Endothelial cell of umbilical vein (primary cell): ENCODE measurements at regions not wholly inside any gene's neighbourhood (a gene's known extent, or its start where the extent isn't known, plus 50 kb on each side); places are given as distances from the start of the nearest gene placed in this dataset.

Source experiments
- JUN ChIP-seq: IDR thresholded peaks from 2 replicates; pipeline ENCODE4 v1.6.1; 2011; ENCODE audit warnings: borderline replicate concordance, low read depth; ENCODE audit not compliant: insufficient read length, insufficient read depth
- TF ChIP-seq, protein P1 (sequence below), 2 donors: IDR thresholded peaks; 1 replicate in 1 of 2; 2 replicates in 1 of 2; pipeline ENCODE4 v1.5.1; 2011; ENCODE audit warnings: low read length in 2 of 2, mild to moderate bottlenecking in 2 of 2, moderate library complexity in 2 of 2, control low read depth in 1 of 2, inconsistent platforms in 1 of 2, low read depth in 1 of 2; ENCODE audit not compliant: insufficient read depth in 1 of 2; ENCODE audit errors: extremely low read depth in 1 of 2

DNA sequence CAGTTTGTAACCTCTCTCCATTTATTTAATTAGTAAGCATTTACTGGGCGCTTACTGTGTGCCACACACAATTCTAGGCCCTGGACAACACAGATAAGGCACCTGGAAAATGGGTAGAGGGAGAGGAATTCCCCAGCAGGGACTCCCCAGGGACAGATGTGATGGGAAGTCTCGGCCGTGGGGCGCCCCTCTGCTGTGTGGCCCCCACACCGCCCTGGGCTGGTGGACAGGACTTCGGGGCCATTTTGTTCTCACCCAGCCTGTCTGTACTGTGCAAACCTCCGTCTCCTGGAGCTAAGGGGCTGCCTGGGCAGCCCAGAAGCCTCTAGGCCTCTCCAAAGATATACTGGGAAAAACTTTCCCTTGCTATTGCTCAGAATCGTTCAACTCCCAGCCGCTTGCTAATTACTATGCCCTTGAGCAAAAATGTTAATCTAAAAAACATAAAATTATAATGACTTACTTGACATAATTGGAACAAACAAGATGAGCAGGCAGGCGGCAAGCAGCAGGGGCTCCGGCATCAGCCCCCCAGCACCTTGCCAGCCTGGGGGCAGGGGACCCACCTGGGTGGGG lies 64.4 kb upstream of the NCOR2 start:
- TF ChIP-seq, protein P1, sequence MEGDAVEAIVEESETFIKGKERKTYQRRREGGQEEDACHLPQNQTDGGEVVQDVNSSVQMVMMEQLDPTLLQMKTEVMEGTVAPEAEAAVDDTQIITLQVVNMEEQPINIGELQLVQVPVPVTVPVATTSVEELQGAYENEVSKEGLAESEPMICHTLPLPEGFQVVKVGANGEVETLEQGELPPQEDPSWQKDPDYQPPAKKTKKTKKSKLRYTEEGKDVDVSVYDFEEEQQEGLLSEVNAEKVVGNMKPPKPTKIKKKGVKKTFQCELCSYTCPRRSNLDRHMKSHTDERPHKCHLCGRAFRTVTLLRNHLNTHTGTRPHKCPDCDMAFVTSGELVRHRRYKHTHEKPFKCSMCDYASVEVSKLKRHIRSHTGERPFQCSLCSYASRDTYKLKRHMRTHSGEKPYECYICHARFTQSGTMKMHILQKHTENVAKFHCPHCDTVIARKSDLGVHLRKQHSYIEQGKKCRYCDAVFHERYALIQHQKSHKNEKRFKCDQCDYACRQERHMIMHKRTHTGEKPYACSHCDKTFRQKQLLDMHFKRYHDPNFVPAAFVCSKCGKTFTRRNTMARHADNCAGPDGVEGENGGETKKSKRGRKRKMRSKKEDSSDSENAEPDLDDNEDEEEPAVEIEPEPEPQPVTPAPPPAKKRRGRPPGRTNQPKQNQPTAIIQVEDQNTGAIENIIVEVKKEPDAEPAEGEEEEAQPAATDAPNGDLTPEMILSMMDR (IDR thresholded peaks at IDR 0.05; ENCODE audit: extremely low read depth in 1 of 2, insufficient read depth in 1 of 2, low read depth in 1 of 2, low read length in 2 of 2): no peak
- TF ChIP-seq JUN: no peak
